ENCODE measurements at regions not wholly inside any gene's neighbourhood (a gene's known extent, or its start where the extent isn't known, plus 50 kb on each side); places are given as distances from the start of the nearest gene placed in this dataset.
A peak's percentile ranks its signal among the peaks of the same experiment; 100 is the strongest.
"Not testable (repeated sequence)": the region's sequence is repeated elsewhere in the genome, so short reads cannot be mapped to it uniquely, and the experiment has no call there.

DNA sequence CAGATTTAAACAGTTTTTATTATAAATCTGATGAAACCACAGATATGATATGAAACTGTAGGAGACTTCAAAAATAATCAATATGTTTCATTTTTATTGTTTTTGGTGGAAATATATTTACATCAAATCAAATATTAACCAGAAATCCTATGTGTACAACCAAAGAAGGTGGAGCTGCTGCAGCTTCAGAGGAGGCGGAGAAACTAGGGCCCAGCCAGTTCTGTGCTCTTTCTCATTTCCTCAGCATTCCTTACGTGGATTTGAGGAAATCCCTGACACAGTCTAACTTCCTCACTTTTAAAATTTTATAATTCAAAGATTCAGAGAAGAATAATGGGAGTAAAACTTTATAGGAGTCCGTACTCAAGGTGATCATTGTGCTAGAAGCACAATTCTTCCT lies 610.7 kb upstream of the CPXCR1 start:
- DNase-seq = no peak
- Histone ChIP-seq H3K18ac (ENCODE audit: low read length) (no peak overlapping the region), H2BK12ac (ENCODE audit: low read length) (no peak overlapping the region), H3K9ac (ENCODE audit: low read length) (no peak overlapping the region), H3K36me3 (ENCODE audit: control insufficient read depth in 1 of 2, insufficient read depth in 2 of 2, low read length in 2 of 2) (no peaks in the 10 kb centered on the region), H2AFZ (ENCODE audit: insufficient read depth, low read length, poor library complexity) (no peak overlapping the region), H4K12ac (ENCODE audit: low read depth, low read length) (no peak overlapping the region), H4K91ac (ENCODE audit: low read depth, low read length) (no peak overlapping the region), H3K79me1 (ENCODE audit: low read length) (no peaks in the 10 kb centered on the region), H3K4me1 (ENCODE audit: control insufficient read depth in 1 of 2, insufficient read depth in 2 of 2, low read length in 2 of 2) (no peaks in the 10 kb centered on the region), H3K4ac (ENCODE audit: low read depth, low read length) (no peak overlapping the region), H3K14ac (ENCODE audit: low read length) (no peak overlapping the region), H2AK5ac (ENCODE audit: low read length) (no peak overlapping the region), H3K4me2 (ENCODE audit: low read length) (no peak overlapping the region), H3K79me2 (ENCODE audit: control insufficient read depth, insufficient read depth, low read length, poor library complexity) (no peaks in the 10 kb centered on the region), H2BK5ac (ENCODE audit: low read depth, low read length, poor library complexity) (no peak overlapping the region), H3K27me3 (ENCODE audit: insufficient read depth, low read length) (no peaks in the 10 kb centered on the region), H3K23ac (ENCODE audit: low read length) (no peak overlapping the region), H4K8ac (ENCODE audit: low read depth, low read length) (no peak overlapping the region), H2BK120ac (ENCODE audit: insufficient read depth, low read length, poor library complexity) (no peak overlapping the region), H3K9me3 (ENCODE audit: insufficient read depth, low read depth, low read length) (no peaks in the 10 kb centered on the region), H3K27ac (ENCODE audit: low read depth, low read length) (no peak overlapping the region), H3K4me3 (ENCODE audit: low read depth, low read length) (no peak overlapping the region)
- WGBS (ENCODE audit: extremely low coverage, insufficient coverage, insufficient read length) = no CpG with 5 or more reads among the region's 3 CpGs

DNA sequence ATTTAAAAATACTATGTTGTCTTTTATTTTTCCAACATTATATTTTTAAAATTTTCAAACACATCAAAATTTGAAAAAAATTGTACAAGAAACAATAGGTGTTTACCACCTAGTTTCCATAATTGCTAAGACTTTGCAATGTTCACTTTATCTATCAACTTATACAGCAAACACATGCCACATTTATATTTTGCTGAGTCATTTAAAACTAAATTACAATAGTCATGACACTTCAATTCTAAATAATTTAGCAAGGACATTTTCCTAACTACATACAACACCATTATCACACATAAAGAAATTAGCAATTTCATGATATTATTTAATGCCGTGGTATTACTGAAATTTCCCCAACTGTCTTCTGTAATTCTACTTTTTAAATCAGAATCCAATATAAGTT lies 600.4 kb upstream of the CPXCR1 start:
- H3K27ac ChIP-seq (ENCODE audit: low read depth, low read length) = no peak overlapping the region
- WGBS (ENCODE audit: extremely low coverage, insufficient coverage, insufficient read length) = no CpG with 5 or more reads among the region's 1 CpG
- no peak overlapping the region for H4K8ac ChIP-seq (ENCODE audit: low read depth, low read length)
- no peak overlapping the region for H3K9ac ChIP-seq (ENCODE audit: low read length)
- H3K4ac ChIP-seq (ENCODE audit: low read depth, low read length) = no peak overlapping the region
- H2BK120ac ChIP-seq (ENCODE audit: insufficient read depth, low read length, poor library complexity) = no peak overlapping the region
- H3K4me2 ChIP-seq (ENCODE audit: low read length) = no peak overlapping the region
- H3K4me3 ChIP-seq (ENCODE audit: low read depth, low read length) = no peak overlapping the region
- H4K12ac ChIP-seq (ENCODE audit: low read depth, low read length) = no peak overlapping the region
- H2AFZ ChIP-seq (ENCODE audit: insufficient read depth, low read length, poor library complexity) = no peak overlapping the region
- H3K14ac ChIP-seq (ENCODE audit: low read length) = no peak overlapping the region
- no peak overlapping the region for H2BK12ac ChIP-seq (ENCODE audit: low read length)
- H3K79me1 ChIP-seq (ENCODE audit: low read length) = no peaks in the 10 kb centered on the region
- H4K91ac ChIP-seq (ENCODE audit: low read depth, low read length) = no peak overlapping the region
- no peaks in the 10 kb centered on the region for H3K79me2 ChIP-seq (ENCODE audit: control insufficient read depth, insufficient read depth, low read length, poor library complexity)
- H3K27me3 ChIP-seq (ENCODE audit: insufficient read depth, low read length) = no peaks in the 10 kb centered on the region
- no peak overlapping the region for H2BK5ac ChIP-seq (ENCODE audit: low read depth, low read length, poor library complexity)
- H3K18ac ChIP-seq (ENCODE audit: low read length) = no peak overlapping the region
- no peak for DNase-seq
- no peak overlapping the region for H2AK5ac ChIP-seq (ENCODE audit: low read length)
- H3K23ac ChIP-seq (ENCODE audit: low read length) = no peak overlapping the region
- no peaks in the 10 kb centered on the region for H3K4me1 ChIP-seq (ENCODE audit: control insufficient read depth in 1 of 2, insufficient read depth in 2 of 2, low read length in 2 of 2)
- peaks cover 0 to 1% of the 10 kb centered on the region in 2 experiments for H3K36me3 ChIP-seq (ENCODE audit: control insufficient read depth in 1 of 2, insufficient read depth in 2 of 2, low read length in 2 of 2)
- H3K9me3 ChIP-seq (ENCODE audit: insufficient read depth, low read depth, low read length) = no peaks in the 10 kb centered on the region

DNA sequence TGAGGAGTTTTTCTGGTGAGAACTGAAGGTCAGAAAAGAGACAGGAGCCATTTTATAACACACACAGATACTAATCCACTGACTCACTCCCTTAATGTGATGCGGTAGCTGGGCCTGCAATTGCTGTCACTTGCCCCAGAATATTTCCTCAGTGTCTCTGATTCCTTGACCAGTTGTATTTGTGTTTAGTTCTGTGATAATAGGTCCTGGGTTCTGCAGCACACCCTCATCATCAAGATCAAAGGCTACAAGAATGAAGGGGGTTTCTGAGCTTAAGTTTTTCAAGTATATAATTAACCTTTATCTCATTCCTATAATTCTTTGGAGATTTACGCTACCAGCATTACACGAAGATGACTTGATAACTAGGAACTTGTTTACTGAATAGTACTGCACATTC lies 576.5 kb upstream of the CPXCR1 start:
- Histone ChIP-seq H2BK120ac (ENCODE audit: insufficient read depth, low read length, poor library complexity) (no peak overlapping the region), H3K23ac (ENCODE audit: low read length) (no peak overlapping the region), H3K4ac (ENCODE audit: low read depth, low read length) (no peak overlapping the region), H3K27ac (ENCODE audit: low read depth, low read length) (no peak overlapping the region), H3K4me3 (ENCODE audit: low read depth, low read length) (no peak overlapping the region), H3K36me3 (ENCODE audit: control insufficient read depth in 1 of 2, insufficient read depth in 2 of 2, low read length in 2 of 2) (no peaks in the 10 kb centered on the region), H3K4me1 (ENCODE audit: control insufficient read depth in 1 of 2, insufficient read depth in 2 of 2, low read length in 2 of 2) (no peaks in the 10 kb centered on the region), H4K91ac (ENCODE audit: low read depth, low read length) (no peak overlapping the region), H2BK12ac (ENCODE audit: low read length) (no peak overlapping the region), H2BK5ac (ENCODE audit: low read depth, low read length, poor library complexity) (no peak overlapping the region), H2AFZ (ENCODE audit: insufficient read depth, low read length, poor library complexity) (no peak overlapping the region), H4K8ac (ENCODE audit: low read depth, low read length) (no peak overlapping the region), H3K79me2 (ENCODE audit: control insufficient read depth, insufficient read depth, low read length, poor library complexity) (no peaks in the 10 kb centered on the region), H3K18ac (ENCODE audit: low read length) (no peak overlapping the region), H3K14ac (ENCODE audit: low read length) (no peak overlapping the region), H3K79me1 (ENCODE audit: low read length) (no peaks in the 10 kb centered on the region), H3K9me3 (ENCODE audit: insufficient read depth, low read depth, low read length) (no peaks in the 10 kb centered on the region), H3K4me2 (ENCODE audit: low read length) (no peak overlapping the region), H3K9ac (ENCODE audit: low read length) (no peak overlapping the region), H4K12ac (ENCODE audit: low read depth, low read length) (no peak overlapping the region), H3K27me3 (ENCODE audit: insufficient read depth, low read length) (no peaks in the 10 kb centered on the region), H2AK5ac (ENCODE audit: low read length) (no peak overlapping the region)
- no CpG with 5 or more reads among the region's 3 CpGs for WGBS (ENCODE audit: extremely low coverage, insufficient coverage, insufficient read length)
- DNase-seq = peak in 1 of 2 donors; percentile 33

DNA sequence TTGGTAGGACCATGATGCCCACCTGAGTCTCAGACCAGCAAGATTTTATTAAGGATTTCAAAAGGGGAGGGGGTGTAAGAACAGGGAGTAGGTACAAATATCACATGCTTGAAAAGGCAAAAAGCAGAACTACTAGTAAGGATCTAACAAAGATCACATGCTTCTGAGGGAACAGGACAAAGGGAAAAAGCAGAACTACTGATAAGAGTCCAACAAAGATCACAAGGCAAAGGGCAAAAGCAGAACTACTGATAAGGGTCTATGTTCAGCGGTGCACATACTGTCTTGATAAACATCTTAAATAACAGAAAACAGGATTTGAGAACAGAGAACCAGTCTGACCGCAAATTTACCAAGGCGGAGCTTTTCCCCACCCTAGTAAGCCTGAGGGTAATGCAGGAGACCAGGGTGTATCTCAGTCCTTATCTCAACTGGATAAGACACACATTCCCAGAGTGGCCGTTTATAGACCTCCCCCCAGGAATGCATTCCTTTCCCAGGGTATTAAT lies 573.0 kb upstream of the CPXCR1 start:
- H4K12ac ChIP-seq (ENCODE audit: low read depth, low read length); H2BK12ac ChIP-seq (ENCODE audit: low read length); H3K4me2 ChIP-seq (ENCODE audit: low read length); H3K79me1 ChIP-seq (ENCODE audit: low read length); H3K4me1 ChIP-seq (ENCODE audit: control insufficient read depth in 1 of 2, insufficient read depth in 2 of 2, low read length in 2 of 2); H3K9me3 ChIP-seq (ENCODE audit: insufficient read depth, low read depth, low read length); H3K9ac ChIP-seq (ENCODE audit: low read length); H2BK5ac ChIP-seq (ENCODE audit: low read depth, low read length, poor library complexity); H3K79me2 ChIP-seq (ENCODE audit: control insufficient read depth, insufficient read depth, low read length, poor library complexity); H3K27ac ChIP-seq (ENCODE audit: low read depth, low read length); H3K18ac ChIP-seq (ENCODE audit: low read length); H3K27me3 ChIP-seq (ENCODE audit: insufficient read depth, low read length); H3K4me3 ChIP-seq (ENCODE audit: low read depth, low read length); H3K36me3 ChIP-seq (ENCODE audit: control insufficient read depth in 1 of 2, insufficient read depth in 2 of 2, low read length in 2 of 2); H2BK120ac ChIP-seq (ENCODE audit: insufficient read depth, low read length, poor library complexity); H4K91ac ChIP-seq (ENCODE audit: low read depth, low read length); H3K14ac ChIP-seq (ENCODE audit: low read length); H3K4ac ChIP-seq (ENCODE audit: low read depth, low read length); H3K23ac ChIP-seq (ENCODE audit: low read length); H4K8ac ChIP-seq (ENCODE audit: low read depth, low read length); H2AFZ ChIP-seq (ENCODE audit: insufficient read depth, low read length, poor library complexity); H2AK5ac ChIP-seq (ENCODE audit: low read length): not testable (repeated sequence)
- peak in 1 of 2 donors; percentile 8 for DNase-seq
- WGBS (ENCODE audit: extremely low coverage, insufficient coverage, insufficient read length) = no CpG with 5 or more reads among the region's 4 CpGs
